GM12878 (cell line): ENCODE measurements at regions not wholly inside any gene's neighbourhood (a gene's known extent, or its start where the extent isn't known, plus 50 kb on each side); places are given as distances from the start of the nearest gene placed in this dataset.

Source experiments
- ATAC-seq: fragments of 200-7000 bp; cut with Tn5 transposase; 3 replicates; pipeline ENCODE4 v1.9.1; 2020; ENCODE audit warnings: mild to moderate bottlenecking, moderate library complexity
- BruUV-seq: library from RNA; stranded (reverse); fragments of 400-500 nt; replicated peaks from 2 replicates; lab custom pipeline; 2021; lab: Mats Ljungman, UMichigan
- CTCF ChIA-PET: fragments of 300-600 bp; sonication (Branson Sonifier 250); formaldehyde crosslinking; extraction: SDS; loops from one replicate; lab custom pipeline; 2021; ENCODE audit warnings: inconsistent platforms; lab: Yijun Ruan, JAX
- POLR2A ChIA-PET: fragments of 350-600 bp; formaldehyde crosslinking; extraction: SDS; loops from one replicate; lab custom pipeline; 2021; ENCODE audit warnings: inconsistent platforms; lab: Charles Lee
- RAD21 ChIA-PET: fragments of 300-600 bp; sonication (Branson Sonifier 250); formaldehyde crosslinking; loops from one replicate; lab custom pipeline; 2023; ENCODE audit warnings: antibody characterized with exemption; ENCODE audit not compliant: unreplicated experiment; lab: Charles Lee
- SMC1A ChIA-PET: fragments of 300-600 bp; sonication (Branson Sonifier 250); formaldehyde crosslinking; loops from one replicate; lab custom pipeline; 2023; ENCODE audit not compliant: unreplicated experiment, uncharacterized antibody; lab: Charles Lee
- DNase-seq: peaks from one replicate; pipeline ENCODE4 v3.0.0-alpha.2; 2011; ENCODE audit warnings: low read depth, low spot score
- FAIRE-seq: peaks from 3 replicates; lab custom pipeline; 2011; peaks lifted over from hg19 to GRCh38; lab: Jason Lieb, UNC
- H2AFZ ChIP-seq: 2 replicates; pipeline ENCODE4 v1.6.0; 2011; ENCODE audit warnings: low read depth, low read length, control low read depth; ENCODE audit not compliant: control insufficient read depth
- H3K27ac ChIP-seq: 2 replicates; pipeline ENCODE4 v1.5.1; 2011; ENCODE audit warnings: control low read depth; ENCODE audit not compliant: control insufficient read depth, insufficient read depth
- H3K27me3 ChIP-seq, 2 experiments: replicated peaks in 1 of 2; 2 replicates each; pipeline versions ENCODE4 v1.6.0 to v1.6.1; 2011; ENCODE audit warnings: low read length in 1 of 2; ENCODE audit not compliant: control insufficient read depth in 2 of 2, insufficient read depth in 2 of 2
- H3K36me3 ChIP-seq, 2 experiments: 2 replicates each; pipeline ENCODE4 v1.5.1; 2011; ENCODE audit warnings: low read length in 1 of 2; ENCODE audit not compliant: control insufficient read depth in 2 of 2, insufficient read depth in 2 of 2
- H3K4me1 ChIP-seq: 2 replicates; pipeline ENCODE4 v1.6.1; 2011; ENCODE audit warnings: mild to moderate bottlenecking, low read length, moderate library complexity, mixed read lengths; ENCODE audit not compliant: control insufficient read depth, insufficient read depth
- H3K4me2 ChIP-seq: 2 replicates; pipeline ENCODE4 v1.6.0; 2011; ENCODE audit warnings: control low read depth; ENCODE audit not compliant: control insufficient read depth, insufficient read depth
- H3K4me3 ChIP-seq: fragments of 200-600 bp; sonication (generic); 2 replicates; pipeline ENCODE4 v1.5.1; 2016
- H3K79me2 ChIP-seq: 2 replicates; pipeline ENCODE4 v1.6.0; 2011; ENCODE audit warnings: low read length; ENCODE audit not compliant: control insufficient read depth, insufficient read depth
- H3K9ac ChIP-seq: 2 replicates; pipeline ENCODE4 v1.8.0; 2011; ENCODE audit warnings: low read length, control low read depth, mixed read lengths; ENCODE audit not compliant: control insufficient read depth, insufficient read depth
- H3K9me3 ChIP-seq: replicated peaks from 3 replicates; pipeline ENCODE4 v1.5.1; 2011; ENCODE audit warnings: mild to moderate bottlenecking, low read length; ENCODE audit not compliant: control insufficient read depth, insufficient read depth
- H4K20me1 ChIP-seq: 2 replicates; pipeline ENCODE4 v1.6.0; 2011; ENCODE audit not compliant: control insufficient read depth, insufficient read depth
- BRCA1 ChIP-seq: IDR thresholded peaks from 2 replicates; pipeline ENCODE4 v1.6.1; 2011; ENCODE audit warnings: low read depth, low read length, improper control_type of control experiment
- KAT2A ChIP-seq: conservative IDR thresholded peaks from 2 replicates; pipeline ENCODE4 v1.6.1; 2011; ENCODE audit warnings: low read depth, low read length; ENCODE audit not compliant: control insufficient read depth
- NR2C2 ChIP-seq: IDR thresholded peaks from 2 replicates; pipeline ENCODE4 v1.6.1; 2011; ENCODE audit warnings: borderline replicate concordance, low read depth; ENCODE audit not compliant: control insufficient read depth, insufficient read length
- SP1 ChIP-seq: IDR thresholded peaks from one replicate; pipeline ENCODE4 v1.6.1; 2011; ENCODE audit warnings: low read depth, low read length
- STAT3 ChIP-seq: IDR thresholded peaks from 2 replicates; pipeline ENCODE4 v1.6.1; 2011; ENCODE audit warnings: low read depth, low read length, improper control_type of control experiment
- TAF1 ChIP-seq: IDR thresholded peaks from 2 replicates; pipeline ENCODE4 v1.6.1; 2011; ENCODE audit warnings: mild to moderate bottlenecking, low read depth, low read length, borderline replicate concordance
- ZZZ3 ChIP-seq: IDR thresholded peaks from 2 replicates; pipeline ENCODE4 v1.6.1; 2011; ENCODE audit warnings: low read depth; ENCODE audit not compliant: control insufficient read depth, insufficient read length
- WGBS: methylation state at CpG from one replicate; pipeline ENCODE4 v1.1.6; 2016; ENCODE audit warnings: low lambda C conversion rate; ENCODE audit not compliant: insufficient replicate concordance, insufficient coverage; ENCODE audit errors: missing lambda C conversion rate; 5-methylcytosine and 5-hydroxymethylcytosine counted together
- in situ Hi-C: fragments of 300-500 bp; cut with MboI; formaldehyde crosslinking; loops from 9 replicates; pipeline ENCODE4 v1.14.3; 2018; ENCODE audit warnings: mixed read lengths
- intact Hi-C: fragments of 100-400 bp; cut with micrococcal nuclease; formaldehyde crosslinking; loops from one replicate; pipeline ENCODE4 v1.14.2; 2022; ENCODE audit not compliant: unreplicated experiment
- TF ChIP-seq, protein P1 (sequence below): fragments of 450-650 bp; IDR thresholded peaks from 2 replicates; pipeline ENCODE4 v1.6.1; 2016; ENCODE audit warnings: mild to moderate bottlenecking
- TF ChIP-seq, protein P2 (sequence below): IDR thresholded peaks from 2 replicates; pipeline ENCODE4 v1.6.1; 2012; ENCODE audit warnings: low read depth, low read length, improper control_type of control experiment

DNA sequence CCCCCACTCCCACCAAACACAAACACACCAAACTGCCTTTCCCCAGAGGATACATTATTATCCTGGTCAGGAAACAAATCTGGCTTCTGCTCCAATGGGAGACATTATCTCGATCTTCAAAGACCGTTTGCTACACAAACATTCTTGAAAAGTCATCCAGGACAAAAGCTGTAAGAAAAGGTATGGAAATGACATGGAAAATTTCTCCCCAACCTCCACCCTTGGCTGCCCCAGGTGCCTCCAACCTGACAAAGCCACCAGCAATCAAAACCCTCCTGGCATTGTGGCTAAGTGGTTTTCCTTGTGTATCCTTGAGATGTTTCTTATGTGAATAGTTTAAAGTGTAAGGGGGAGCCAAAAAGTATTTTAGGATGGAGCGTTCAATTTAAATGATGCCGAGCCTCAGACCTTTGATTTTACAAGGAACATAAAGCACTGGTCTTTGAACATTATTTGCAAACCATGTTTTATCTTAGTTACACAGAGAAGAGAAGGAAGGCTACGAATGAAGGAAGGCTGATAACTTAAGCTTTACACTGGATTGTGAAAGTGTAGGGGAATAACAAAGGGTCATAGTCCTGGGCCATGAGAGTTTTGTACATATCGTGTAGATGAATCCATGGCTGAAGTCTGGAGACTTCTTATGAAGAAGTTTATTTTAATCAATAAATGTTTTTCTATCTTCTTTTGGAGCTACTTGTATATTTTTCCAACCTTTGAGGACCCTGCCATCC lies 418.9 kb upstream of the TMTC1 start:
- RAD21 ChIA-PET: no interaction called here
- Histone ChIP-seq H3K4me1 (no peaks in the 10 kb centered on the region), H3K9me3 (no peaks in the 10 kb centered on the region), H3K27me3 (no peaks in the 10 kb centered on the region; a peak in 1 of 4 replicates), H3K4me3 (no peak overlapping the region), H4K20me1 (no peaks in the 10 kb centered on the region), H3K27ac (no peak overlapping the region), H3K36me3 (no peaks in the 10 kb centered on the region), H2AFZ (no peak overlapping the region), H3K79me2 (no peaks in the 10 kb centered on the region), H3K9ac (no peak overlapping the region), H3K4me2 (no peak overlapping the region)
- CTCF ChIA-PET: no interaction called here
- no TSS peak for BruUV-seq
- FAIRE-seq: no peak
- POLR2A ChIA-PET: no interaction called here
- TF ChIP-seq TAF1: no peak
- no peak for TF ChIP-seq NR2C2
- TF ChIP-seq STAT3: no peak
- TF ChIP-seq ZZZ3: no peak
- TF ChIP-seq, protein P1, sequence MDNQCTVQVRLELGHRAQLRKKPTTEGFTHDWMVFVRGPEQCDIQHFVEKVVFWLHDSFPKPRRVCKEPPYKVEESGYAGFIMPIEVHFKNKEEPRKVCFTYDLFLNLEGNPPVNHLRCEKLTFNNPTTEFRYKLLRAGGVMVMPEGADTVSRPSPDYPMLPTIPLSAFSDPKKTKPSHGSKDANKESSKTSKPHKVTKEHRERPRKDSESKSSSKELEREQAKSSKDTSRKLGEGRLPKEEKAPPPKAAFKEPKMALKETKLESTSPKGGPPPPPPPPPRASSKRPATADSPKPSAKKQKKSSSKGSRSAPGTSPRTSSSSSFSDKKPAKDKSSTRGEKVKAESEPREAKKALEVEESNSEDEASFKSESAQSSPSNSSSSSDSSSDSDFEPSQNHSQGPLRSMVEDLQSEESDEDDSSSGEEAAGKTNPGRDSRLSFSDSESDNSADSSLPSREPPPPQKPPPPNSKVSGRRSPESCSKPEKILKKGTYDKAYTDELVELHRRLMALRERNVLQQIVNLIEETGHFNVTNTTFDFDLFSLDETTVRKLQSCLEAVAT: no peak
- TF ChIP-seq SP1: no peak
- TF ChIP-seq, protein P2, sequence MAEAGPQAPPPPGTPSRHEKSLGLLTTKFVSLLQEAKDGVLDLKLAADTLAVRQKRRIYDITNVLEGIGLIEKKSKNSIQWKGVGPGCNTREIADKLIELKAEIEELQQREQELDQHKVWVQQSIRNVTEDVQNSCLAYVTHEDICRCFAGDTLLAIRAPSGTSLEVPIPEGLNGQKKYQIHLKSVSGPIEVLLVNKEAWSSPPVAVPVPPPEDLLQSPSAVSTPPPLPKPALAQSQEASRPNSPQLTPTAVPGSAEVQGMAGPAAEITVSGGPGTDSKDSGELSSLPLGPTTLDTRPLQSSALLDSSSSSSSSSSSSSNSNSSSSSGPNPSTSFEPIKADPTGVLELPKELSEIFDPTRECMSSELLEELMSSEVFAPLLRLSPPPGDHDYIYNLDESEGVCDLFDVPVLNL: no peak
- TF ChIP-seq KAT2A: no peak
- no peak for TF ChIP-seq BRCA1
- intact Hi-C loops (no loop called here), in situ Hi-C loops (no loop called here)
- DNase-seq: no peak
- no peak for ATAC-seq
- SMC1A ChIA-PET: interaction anchor here (0.6 kb wide), 1 partner anchor 10 kb away, joined by 3 read pairs; no protein-coding TSS in a partner anchor
- WGBS: 28% methylated on average over 6 of the region's 6 CpGs
